Type B pancreatic cell (in vitro differentiated cells): ENCODE measurements at regions not wholly inside any gene's neighbourhood (a gene's known extent, or its start where the extent isn't known, plus 50 kb on each side); places are given as distances from the start of the nearest gene placed in this dataset.

Source experiments
- DNase-seq: peaks from one replicate; pipeline ENCODE4 v3.0.0; 2021; ENCODE audit warnings: mixed read lengths; ENCODE audit not compliant: unreplicated experiment; ENCODE audit errors: extremely low spot score
- H3K27ac Mint-ChIP-seq: 2 replicates; pipeline ENCODE4 v1.8.0; 2021; ENCODE audit warnings: mild to moderate bottlenecking, mixed read lengths
- H3K27me3 Mint-ChIP-seq: 2 replicates; pipeline ENCODE4 v1.8.0; 2021; ENCODE audit warnings: mixed read lengths
- H3K36me3 Mint-ChIP-seq: 2 replicates; pipeline ENCODE4 v1.8.0; 2021; ENCODE audit warnings: mixed read lengths
- H3K4me1 Mint-ChIP-seq: one replicate; pipeline ENCODE4 v1.8.0; 2021; ENCODE audit warnings: mixed read lengths; ENCODE audit not compliant: unreplicated experiment
- H3K4me3 Mint-ChIP-seq: 2 replicates; pipeline ENCODE4 v1.8.0; 2021; ENCODE audit warnings: mild to moderate bottlenecking, mixed read lengths
- H3K9me3 Mint-ChIP-seq: 2 replicates; pipeline ENCODE4 v1.8.0; 2021; ENCODE audit warnings: mixed read lengths
- CTCF ChIP-seq: fragments of 200-600 bp; sonication (generic); conservative IDR thresholded peaks from 2 replicates; pipeline ENCODE4 v1.5.0; 2021; ENCODE audit warnings: antibody characterized with exemption, mild to moderate bottlenecking

- DNase-seq, result no peak
- no peak overlapping the region for H3K27ac Mint-ChIP-seq
- H3K27me3 Mint-ChIP-seq, result no peaks in the 10 kb centered on the region
- H3K36me3 Mint-ChIP-seq, result no peaks in the 10 kb centered on the region
- H3K4me1 Mint-ChIP-seq, result no peaks in the 10 kb centered on the region
- no peak for TF ChIP-seq CTCF
- no peak overlapping the region for H3K4me3 Mint-ChIP-seq
- H3K9me3 Mint-ChIP-seq, result no peaks in the 10 kb centered on the region
These were observed 94.8 kb downstream of the LARP7 start for GRCh38 chr4:112731715-112732114.

- H3K27me3 Mint-ChIP-seq, result no peaks in the 10 kb centered on the region
- no peaks in the 10 kb centered on the region for H3K4me1 Mint-ChIP-seq
- no peaks in the 10 kb centered on the region for H3K9me3 Mint-ChIP-seq
- H3K36me3 Mint-ChIP-seq, result no peaks in the 10 kb centered on the region
- no peak overlapping the region for H3K4me3 Mint-ChIP-seq
- no peak for DNase-seq
- H3K27ac Mint-ChIP-seq, result no peak overlapping the region
- no peak for TF ChIP-seq CTCF
These were observed 95.2 kb downstream of the LARP7 start for GRCh38 chr4:112732142-112732541.

- DNase-seq, result no peak
- no peaks in the 10 kb centered on the region for H3K4me1 Mint-ChIP-seq
- no peaks in the 10 kb centered on the region for H3K36me3 Mint-ChIP-seq
- no peak overlapping the region for H3K4me3 Mint-ChIP-seq
- no peak for TF ChIP-seq CTCF
- H3K27me3 Mint-ChIP-seq, result no peaks in the 10 kb centered on the region
- H3K27ac Mint-ChIP-seq, result no peak overlapping the region
- H3K9me3 Mint-ChIP-seq, result no peaks in the 10 kb centered on the region
These were observed 98.6 kb downstream of the LARP7 start for GRCh38 chr4:112735474-112735951.

DNA sequence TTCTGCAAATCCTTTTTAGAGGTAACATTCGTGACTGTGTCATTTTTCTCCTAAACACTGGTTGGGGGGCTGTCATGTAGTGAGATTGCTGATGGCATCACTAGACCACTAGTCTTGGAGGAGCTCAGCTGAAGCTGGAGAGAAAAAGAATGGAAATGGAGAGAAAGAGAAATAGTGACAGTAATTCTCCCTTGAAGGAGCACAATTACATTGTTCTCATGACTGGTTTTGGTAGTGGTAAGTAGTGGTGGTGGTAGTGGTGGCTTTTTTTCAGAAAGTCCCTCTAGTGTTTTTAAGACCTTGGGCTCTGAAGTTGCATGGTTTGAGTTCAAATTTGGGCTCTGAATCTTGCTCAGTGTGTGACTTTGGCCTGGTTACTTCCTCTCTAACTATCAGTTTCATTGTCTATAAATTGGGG, 99.8 kb downstream of the LARP7 start:
- no peak for DNase-seq
- no peaks in the 10 kb centered on the region for H3K36me3 Mint-ChIP-seq
- H3K4me3 Mint-ChIP-seq, result no peak overlapping the region
- H3K27me3 Mint-ChIP-seq, result no peaks in the 10 kb centered on the region
- no peak for TF ChIP-seq CTCF
- H3K4me1 Mint-ChIP-seq, result no peaks in the 10 kb centered on the region
- H3K9me3 Mint-ChIP-seq, result no peaks in the 10 kb centered on the region
- no peak overlapping the region for H3K27ac Mint-ChIP-seq

- no peaks in the 10 kb centered on the region for H3K9me3 Mint-ChIP-seq
- H3K27ac Mint-ChIP-seq, result no peak overlapping the region
- no peaks in the 10 kb centered on the region for H3K36me3 Mint-ChIP-seq
- no peak for DNase-seq
- no peaks in the 10 kb centered on the region for H3K27me3 Mint-ChIP-seq
- no peak overlapping the region for H3K4me3 Mint-ChIP-seq
- TF ChIP-seq CTCF, result no peak
- H3K4me1 Mint-ChIP-seq, result no peaks in the 10 kb centered on the region
These were observed 102.5 kb downstream of the LARP7 start for GRCh38 chr4:112739442-112739841.

DNA sequence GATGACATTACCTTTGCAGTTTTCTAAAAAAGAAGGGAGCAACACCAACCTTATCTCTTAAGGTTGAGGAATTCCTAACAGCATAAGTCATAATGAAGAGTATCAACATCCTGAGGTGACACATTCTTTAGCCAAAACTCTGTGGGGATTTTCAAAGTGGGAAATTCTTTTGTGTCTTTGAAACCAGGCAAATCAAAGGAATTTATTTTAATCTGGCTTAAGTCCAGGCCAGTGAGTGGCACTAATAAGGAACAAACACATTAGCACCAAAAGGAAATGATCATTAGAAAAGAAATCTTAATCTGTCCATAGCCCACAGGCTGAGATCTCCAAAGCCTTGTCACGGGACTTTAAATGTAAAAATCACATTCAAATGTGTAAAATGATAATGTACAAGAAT, 110.1 kb downstream of the LARP7 start:
- Mint-ChIP-seq H3K4me1 (peaks cover 5% of the 10 kb centered on the region), H3K36me3 (no peaks in the 10 kb centered on the region), H3K27ac (peak overlapping the region; percentile 63), H3K9me3 (no peaks in the 10 kb centered on the region), H3K4me3 (no peak overlapping the region), H3K27me3 (no peaks in the 10 kb centered on the region)
- DNase-seq, result no peak
- TF ChIP-seq CTCF, result no peak
